Calu3 (cell line): ENCODE measurements at regions not wholly inside any gene's neighbourhood (a gene's known extent, or its start where the extent isn't known, plus 50 kb on each side); places are given as distances from the start of the nearest gene placed in this dataset.
"Not testable (repeated sequence)": the region's sequence is repeated elsewhere in the genome, so short reads cannot be mapped to it uniquely, and the experiment has no call there.

Experiments used
- BruUV-seq: library from RNA; stranded (reverse); fragments of 400-500 nt; replicated peaks from 2 replicates; lab custom pipeline; 2021; lab: Mats Ljungman, UMichigan
- CTCF ChIA-PET: fragments of 300-600 bp; sonication (Branson Sonifier 250); formaldehyde crosslinking; loops from one replicate; lab custom pipeline; 2022; ENCODE audit warnings: antibody characterized with exemption; lab: Charles Lee
- DNase-seq: peaks from one replicate; pipeline ENCODE4 v3.0.0; 2022
- H3K27ac Mint-ChIP-seq: one replicate; pipeline ENCODE4 v1.8.0; 2022; ENCODE audit warnings: mixed read lengths; ENCODE audit not compliant: unreplicated experiment
- H3K27me3 Mint-ChIP-seq: one replicate; pipeline ENCODE4 v1.8.0; 2022; ENCODE audit warnings: mixed read lengths; ENCODE audit not compliant: unreplicated experiment
- H3K36me3 Mint-ChIP-seq: one replicate; pipeline ENCODE4 v1.8.0; 2022; ENCODE audit warnings: mild to moderate bottlenecking, moderate library complexity, mixed read lengths; ENCODE audit not compliant: insufficient read depth, unreplicated experiment
- H3K4me1 Mint-ChIP-seq: one replicate; pipeline ENCODE4 v1.8.0; 2022; ENCODE audit warnings: mild to moderate bottlenecking, low read depth, mixed read lengths; ENCODE audit not compliant: unreplicated experiment
- H3K4me3 Mint-ChIP-seq: one replicate; pipeline ENCODE4 v1.8.0; 2022; ENCODE audit warnings: mild to moderate bottlenecking, low read depth, moderate library complexity, mixed read lengths; ENCODE audit not compliant: unreplicated experiment
- H3K9me3 Mint-ChIP-seq: one replicate; pipeline ENCODE4 v1.8.0; 2022; ENCODE audit warnings: low read depth, mixed read lengths; ENCODE audit not compliant: unreplicated experiment
- CTCF ChIP-seq: fragments of 200-600 bp; IDR thresholded peaks from one replicate; pipeline ENCODE4 v1.8.0; 2022; ENCODE audit warnings: antibody characterized with exemption; ENCODE audit not compliant: unreplicated experiment
- intact Hi-C: fragments of 100-400 bp; cut with micrococcal nuclease; formaldehyde crosslinking; loops from one replicate; pipeline ENCODE4 v1.10.0; 2022; ENCODE audit not compliant: unreplicated experiment

GRCh38 chrX:73992019-73992418 lies 139.5 kb upstream of the XIST start:
- CTCF ChIA-PET, result no interaction called here
- H3K4me3 Mint-ChIP-seq, result no peak overlapping the region
- no peak for DNase-seq
- peaks cover 12% of the 10 kb centered on the region for H3K36me3 Mint-ChIP-seq
- no peaks in the 10 kb centered on the region for H3K27me3 Mint-ChIP-seq
- no peak overlapping the region for H3K27ac Mint-ChIP-seq
- intact Hi-C loops, result no loop called here
- TF ChIP-seq CTCF, result no peak
- no peaks in the 10 kb centered on the region for H3K4me1 Mint-ChIP-seq
- BruUV-seq, result no TSS peak
- peaks cover 5% of the 10 kb centered on the region for H3K9me3 Mint-ChIP-seq

- BruUV-seq, result no TSS peak
- CTCF ChIA-PET, result no interaction called here
- H3K27ac Mint-ChIP-seq, result no peak overlapping the region
- peaks cover 5% of the 10 kb centered on the region for H3K36me3 Mint-ChIP-seq
- no peaks in the 10 kb centered on the region for H3K27me3 Mint-ChIP-seq
- TF ChIP-seq CTCF, result no peak
- no peak for DNase-seq
- H3K4me1 Mint-ChIP-seq, result no peaks in the 10 kb centered on the region
- H3K9me3 Mint-ChIP-seq, result no peaks in the 10 kb centered on the region
- no peak overlapping the region for H3K4me3 Mint-ChIP-seq
- intact Hi-C loops, result no loop called here
Measured at GRCh38 chrX:73987166-73987565, 134.7 kb upstream of the XIST start.

GRCh38 chrX:73979551-73980131 lies 127.1 kb upstream of the XIST start:
- Mint-ChIP-seq H3K36me3 (no peaks in the 10 kb centered on the region), H3K9me3 (no peaks in the 10 kb centered on the region), H3K4me1 (no peaks in the 10 kb centered on the region), H3K27ac (no peak overlapping the region), H3K27me3 (no peaks in the 10 kb centered on the region), H3K4me3 (no peak overlapping the region)
- no peak for TF ChIP-seq CTCF
- CTCF ChIA-PET, result no interaction called here
- intact Hi-C loops, result no loop called here
- no TSS peak for BruUV-seq
- DNase-seq, result no peak

GRCh38 chrX:73977542-73978169 lies 125.1 kb upstream of the XIST start:
- no peaks in the 10 kb centered on the region for H3K4me1 Mint-ChIP-seq
- H3K9me3 Mint-ChIP-seq, result no peaks in the 10 kb centered on the region
- DNase-seq, result no peak
- no peak for TF ChIP-seq CTCF
- no peaks in the 10 kb centered on the region for H3K36me3 Mint-ChIP-seq
- BruUV-seq, result no TSS peak
- no peak overlapping the region for H3K27ac Mint-ChIP-seq
- CTCF ChIA-PET, result no interaction called here
- no peaks in the 10 kb centered on the region for H3K27me3 Mint-ChIP-seq
- intact Hi-C loops, result no loop called here
- no peak overlapping the region for H3K4me3 Mint-ChIP-seq

- H3K27me3 Mint-ChIP-seq, BruUV-seq, H3K36me3 Mint-ChIP-seq, intact Hi-C loops, CTCF ChIA-PET, H3K4me1 Mint-ChIP-seq, H3K9me3 Mint-ChIP-seq, DNase-seq, H3K4me3 Mint-ChIP-seq, H3K27ac Mint-ChIP-seq: not testable (repeated sequence)
Measured at GRCh38 chrX:73967461-73967860, 114.9 kb upstream of the XIST start.
